Adrenal gland (tissue), 9 donors: ENCODE measurements at regions not wholly inside any gene's neighbourhood (a gene's known extent, or its start where the extent isn't known, plus 50 kb on each side); places are given as distances from the start of the nearest gene placed in this dataset.

Experiments
- DNase-seq, 7 donors: peaks; one replicate each; pipeline ENCODE4 v3.0.0-alpha.2; 2019 to 2020
- H3K27ac ChIP-seq, 5 donors: fragments of 200-600 bp; sonication (generic) in 4 of 5; 1 replicate in 3 of 5; 2 replicates in 2 of 5; pipeline versions ENCODE4 v1.5.1 to v1.8.0; 2016 to 2020; ENCODE audit warnings: mild to moderate bottlenecking in 1 of 5
- H3K27me3 ChIP-seq: fragments of 200-600 bp; 2 replicates; pipeline ENCODE4 v1.8.0; 2021
- H3K36me3 ChIP-seq, 2 donors: fragments of 200-600 bp; replicated peaks in 1 of 2; 1 replicate in 1 of 2; 2 replicates in 1 of 2; pipeline versions ENCODE4 v1.5.1 to v1.8.0; 2018 to 2022
- H3K4me1 ChIP-seq, 2 donors: fragments of 200-600 bp; replicated peaks in 1 of 2; 1 replicate in 1 of 2; 2 replicates in 1 of 2; pipeline versions ENCODE4 v1.5.1 to v1.8.0; 2018 to 2021
- H3K4me3 ChIP-seq, 4 donors: fragments of 200-600 bp; sonication (generic) in 3 of 4; one replicate each; pipeline ENCODE4 v1.5.1; 2016 to 2018
- H3K9me3 ChIP-seq, 3 donors: fragments of 200-600 bp; sonication (generic) in 1 of 3; replicated peaks in 1 of 3; 1 replicate in 2 of 3; 2 replicates in 1 of 3; pipeline versions ENCODE4 v1.5.1 to v1.8.0; 2016 to 2021
- POLR2A ChIP-seq, 2 donors: fragments of 450-650 bp; IDR thresholded peaks; one replicate each; pipeline ENCODE4 v1.6.1; 2017; ENCODE audit warnings: antibody characterized with exemption in 2 of 2, mild to moderate bottlenecking in 2 of 2, moderate library complexity in 1 of 2
- WGBS, 4 donors: extraction: QIAGEN DNeasy Blood & Tissue Kit in 2 of 4; methylation state at CpG; one replicate each; pipeline versions ENCODE4 v1.1.5 to v1.1.7; 2013 to 2017; 5-methylcytosine and 5-hydroxymethylcytosine counted together
- intact Hi-C, 2 donors: fragments of 100-400 bp; cut with DNase I; formaldehyde crosslinking; loops; one replicate each; pipeline versions ENCODE4 v1.14.1 to v1.15.0; 2022 to 2023
- TF ChIP-seq, protein P1 (sequence below), 6 experiments: fragments of 450-650 bp in 4 of 6; fragments of 200-600 bp in 2 of 6; sonication (generic) in 1 of 6; IDR thresholded peaks; 1 replicate in 5 of 6; 2 replicates in 1 of 6; pipeline versions ENCODE4 v1.5.1 to v1.8.0; 2016 to 2021; ENCODE audit warnings: antibody characterized with exemption in 6 of 6, mild to moderate bottlenecking in 2 of 6, moderate library complexity in 1 of 6
- donor health status: healthy with polysubstance abuse.
- donor health status: Bipolar disorder and iron deficiency.
- donor health status: DM: yes; HTN: yes; CAD: no.
- donor health status: DM: no; HTN: no; CAD: no.
- donor health status: DM: no; HTN: no; CAD: no.

DNA sequence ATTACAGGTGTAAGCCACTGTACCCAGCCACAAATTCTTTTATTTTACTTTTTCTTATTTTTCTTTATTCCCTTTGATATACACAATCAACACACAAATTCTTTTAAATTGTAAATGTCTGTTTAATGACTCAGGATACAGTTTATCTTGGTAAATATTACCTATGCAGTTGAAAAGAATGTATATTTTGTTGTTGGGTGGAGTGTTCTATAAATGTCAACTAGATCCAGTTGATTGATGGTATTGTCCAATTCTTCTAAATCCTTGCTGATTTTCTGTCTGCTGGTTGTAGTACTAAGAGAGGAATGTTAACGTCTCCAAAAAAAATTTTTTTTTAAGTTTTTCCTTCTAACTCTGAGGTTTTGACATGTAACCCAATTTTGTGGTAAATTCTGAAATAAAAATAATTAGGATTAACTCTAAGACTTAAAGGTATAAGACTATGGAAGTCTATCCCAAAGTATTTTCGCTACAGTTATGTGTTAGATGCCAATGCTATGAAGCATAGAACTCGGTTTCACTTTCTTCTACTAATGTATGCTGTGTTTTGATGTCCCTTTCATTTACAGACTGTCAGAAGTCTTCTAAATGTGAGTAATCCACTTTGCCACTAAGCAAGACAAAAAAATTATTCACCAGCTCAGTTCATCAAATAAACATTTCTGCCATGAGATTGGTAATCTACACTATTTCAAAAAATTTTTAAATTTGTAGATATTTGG, 720.2 kb upstream of the C9orf72 start:
- intact Hi-C loops: no loop called here
- no peaks in the 10 kb centered on the region for H3K9me3 ChIP-seq
- no peak for DNase-seq
- no peaks in the 10 kb centered on the region for H3K36me3 ChIP-seq
- no peak overlapping the region for H3K27ac ChIP-seq
- no peak overlapping the region for H3K4me3 ChIP-seq
- H3K27me3 ChIP-seq: no peaks in the 10 kb centered on the region
- WGBS, 4 donors: 67 to 75% (median 71%) methylated on average over 3 of the region's 3 CpGs
- no peaks in the 10 kb centered on the region for H3K4me1 ChIP-seq
- TF ChIP-seq POLR2A (IDR thresholded peaks at IDR 0.05): no peak

DNA sequence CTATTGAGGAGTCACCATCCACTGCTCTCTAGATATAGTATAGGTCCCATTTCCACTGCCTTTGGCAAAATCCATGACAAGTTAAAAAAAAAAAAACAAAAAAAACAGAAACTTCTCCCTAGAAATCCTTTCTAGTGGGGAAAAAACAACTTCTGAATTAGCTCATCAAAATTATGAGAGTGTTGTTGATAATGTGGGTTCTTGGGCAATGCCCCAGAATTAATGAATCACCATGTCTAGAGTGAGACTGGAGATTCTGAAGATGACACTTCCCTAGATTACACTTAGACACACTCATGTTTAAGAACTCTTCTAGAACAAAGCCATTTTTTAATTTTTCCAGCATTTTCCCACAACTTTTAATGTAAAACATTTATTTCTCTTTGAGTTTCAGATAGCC, 728.0 kb upstream of the C9orf72 start:
- Histone ChIP-seq H3K9me3 (no peaks in the 10 kb centered on the region), H3K4me1 (no peaks in the 10 kb centered on the region), H3K4me3 (no peak overlapping the region), H3K36me3 (no peaks in the 10 kb centered on the region), H3K27me3 (no peaks in the 10 kb centered on the region), H3K27ac (no peak overlapping the region)
- intact Hi-C loops: loop anchor here in 1 of 2 donors (5.0 kb wide), 1 partner anchor 56 kb away; no protein-coding TSS in a partner anchor
- TF ChIP-seq, protein P1, sequence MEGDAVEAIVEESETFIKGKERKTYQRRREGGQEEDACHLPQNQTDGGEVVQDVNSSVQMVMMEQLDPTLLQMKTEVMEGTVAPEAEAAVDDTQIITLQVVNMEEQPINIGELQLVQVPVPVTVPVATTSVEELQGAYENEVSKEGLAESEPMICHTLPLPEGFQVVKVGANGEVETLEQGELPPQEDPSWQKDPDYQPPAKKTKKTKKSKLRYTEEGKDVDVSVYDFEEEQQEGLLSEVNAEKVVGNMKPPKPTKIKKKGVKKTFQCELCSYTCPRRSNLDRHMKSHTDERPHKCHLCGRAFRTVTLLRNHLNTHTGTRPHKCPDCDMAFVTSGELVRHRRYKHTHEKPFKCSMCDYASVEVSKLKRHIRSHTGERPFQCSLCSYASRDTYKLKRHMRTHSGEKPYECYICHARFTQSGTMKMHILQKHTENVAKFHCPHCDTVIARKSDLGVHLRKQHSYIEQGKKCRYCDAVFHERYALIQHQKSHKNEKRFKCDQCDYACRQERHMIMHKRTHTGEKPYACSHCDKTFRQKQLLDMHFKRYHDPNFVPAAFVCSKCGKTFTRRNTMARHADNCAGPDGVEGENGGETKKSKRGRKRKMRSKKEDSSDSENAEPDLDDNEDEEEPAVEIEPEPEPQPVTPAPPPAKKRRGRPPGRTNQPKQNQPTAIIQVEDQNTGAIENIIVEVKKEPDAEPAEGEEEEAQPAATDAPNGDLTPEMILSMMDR (IDR thresholded peaks at IDR 0.05): no peak
- no peak for TF ChIP-seq POLR2A (IDR thresholded peaks at IDR 0.05)
- DNase-seq: no peak

DNA sequence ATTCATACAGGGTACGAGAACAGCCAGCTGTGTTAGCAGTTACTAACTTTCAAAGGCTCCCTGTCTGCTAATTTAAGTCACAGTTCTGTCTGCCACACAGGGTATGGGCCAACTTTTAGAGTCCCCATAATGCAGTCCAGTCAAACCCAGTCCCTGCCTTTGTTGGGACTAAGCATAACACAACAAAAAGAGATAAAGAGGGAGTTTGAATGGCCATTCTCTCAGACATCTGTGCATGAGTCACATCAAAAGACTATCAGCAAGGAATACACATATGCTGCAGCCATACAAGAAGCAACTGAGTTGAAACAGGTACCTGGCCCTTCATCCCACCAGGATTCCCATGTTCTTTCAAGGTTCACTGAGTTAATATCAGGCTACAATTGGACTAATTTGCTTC, 744.5 kb upstream of the C9orf72 start:
- WGBS, 4 donors: 37 to 70% (median 50%) methylated on average over 1 of the region's 1 CpG
- TF ChIP-seq, protein P1 (IDR thresholded peaks at IDR 0.05): no peak
- no peaks in the 10 kb centered on the region for H3K36me3 ChIP-seq
- H3K4me1 ChIP-seq: no peaks in the 10 kb centered on the region
- no peaks in the 10 kb centered on the region for H3K9me3 ChIP-seq
- H3K27ac ChIP-seq: no peak overlapping the region
- no peaks in the 10 kb centered on the region for H3K27me3 ChIP-seq
- no peak for DNase-seq
- intact Hi-C loops: no loop called here
- H3K4me3 ChIP-seq: no peak overlapping the region

DNA sequence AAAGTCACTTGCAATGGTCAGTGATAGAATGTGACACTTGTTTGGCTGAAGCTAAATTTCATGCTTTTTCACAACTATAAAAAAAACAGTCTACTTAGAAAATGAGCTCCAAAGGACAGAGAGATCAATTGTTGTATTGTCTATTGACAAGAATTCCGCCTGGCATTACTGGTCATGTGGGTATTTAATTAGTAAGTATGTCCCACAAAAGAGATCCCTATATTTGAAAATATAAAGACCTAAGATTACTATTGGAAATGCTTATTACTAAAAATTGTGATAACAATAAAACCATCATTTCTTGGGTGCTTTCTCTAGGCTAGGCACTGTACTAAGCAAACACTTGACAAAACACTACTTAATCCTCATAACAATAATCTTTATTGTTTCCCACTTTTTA, 745.2 kb upstream of the C9orf72 start:
- intact Hi-C loops: no loop called here
- H3K9me3 ChIP-seq: no peaks in the 10 kb centered on the region
- H3K36me3 ChIP-seq: no peaks in the 10 kb centered on the region
- DNase-seq: no peak
- H3K27me3 ChIP-seq: no peaks in the 10 kb centered on the region
- no peak for TF ChIP-seq POLR2A (IDR thresholded peaks at IDR 0.05)
- TF ChIP-seq, protein P1 (IDR thresholded peaks at IDR 0.05): no peak
- no peaks in the 10 kb centered on the region for H3K4me1 ChIP-seq
- H3K27ac ChIP-seq: no peak overlapping the region
- WGBS, 4 donors: 53 to 79% (median 60%) methylated on average over 1 of the region's 1 CpG
- H3K4me3 ChIP-seq: no peak overlapping the region

DNA sequence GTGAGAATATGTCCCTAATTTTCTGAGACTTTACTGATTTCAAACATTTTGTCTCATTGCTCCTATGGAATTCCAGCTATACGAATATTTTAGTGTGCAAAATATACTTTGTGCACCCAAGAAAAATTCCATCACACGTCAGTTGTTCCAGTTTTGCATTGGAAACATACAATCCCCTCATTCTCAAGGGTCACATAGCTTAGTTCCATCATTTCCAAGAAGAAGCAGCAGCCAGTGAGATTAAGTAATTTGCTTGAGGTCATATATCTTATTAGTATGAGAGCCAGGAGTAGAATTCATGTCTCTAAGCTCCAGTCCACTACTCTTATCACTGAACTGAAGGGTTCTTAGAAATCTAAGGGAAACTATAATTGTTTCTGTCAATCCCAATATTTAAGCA, 746.7 kb upstream of the C9orf72 start:
- Histone ChIP-seq H3K36me3 (no peaks in the 10 kb centered on the region), H3K27me3 (no peaks in the 10 kb centered on the region), H3K9me3 (no peaks in the 10 kb centered on the region), H3K4me3 (no peak overlapping the region), H3K27ac (no peak overlapping the region), H3K4me1 (no peaks in the 10 kb centered on the region)
- intact Hi-C loops: no loop called here
- no peak for TF ChIP-seq POLR2A (IDR thresholded peaks at IDR 0.05)
- TF ChIP-seq, protein P1 (IDR thresholded peaks at IDR 0.05): no peak
- DNase-seq: no peak
- WGBS, 4 donors: 52 to 61% (median 53%) methylated on average over 2 of the region's 2 CpGs
